ENCODE measurements at regions not wholly inside any gene's neighbourhood (a gene's known extent, or its start where the extent isn't known, plus 50 kb on each side); places are given as distances from the start of the nearest gene placed in this dataset.

GRCh38 chr17:62186841-62187240, 121.8 kb upstream of the MED13 start:
- TF ChIP-seq CTCF (IDR thresholded peaks at IDR 0.05) = no peak
- Histone ChIP-seq H3K9me3 (no peaks in the 10 kb centered on the region), H3K27me3 (no peaks in the 10 kb centered on the region), H3K36me3 (no peaks in the 10 kb centered on the region), H3K27ac (no peak overlapping the region), H3K4me3 (no peak overlapping the region), H3K4me1 (no peaks in the 10 kb centered on the region)
- DNase-seq (ENCODE audit: low spot score in 2 of 2) = no peak
- intact Hi-C loops (cut with DNase I) = no loop called here

- Histone ChIP-seq H3K9me3 (peaks cover 6 to 12% of the 10 kb centered on the region in 2 donors), H3K4me3 (no peak overlapping the region), H3K36me3 (no peaks in the 10 kb centered on the region), H3K4me1 (no peaks in the 10 kb centered on the region), H3K27me3 (no peaks in the 10 kb centered on the region), H3K27ac (no peak overlapping the region)
- DNase-seq (ENCODE audit: low spot score in 2 of 2) = no peak
- TF ChIP-seq CTCF (IDR thresholded peaks at IDR 0.05) = no peak
- intact Hi-C loops (cut with DNase I) = no loop called here
Measured at GRCh38 chr17:62180772-62181171, 115.7 kb upstream of the MED13 start.

- H3K4me1 ChIP-seq = no peaks in the 10 kb centered on the region
- peaks cover 6 to 12% of the 10 kb centered on the region in 2 donors for H3K9me3 ChIP-seq
- no peaks in the 10 kb centered on the region for H3K36me3 ChIP-seq
- intact Hi-C loops (cut with DNase I) = no loop called here
- no peak for TF ChIP-seq CTCF (IDR thresholded peaks at IDR 0.05)
- DNase-seq (ENCODE audit: low spot score in 2 of 2) = no peak
- H3K27ac ChIP-seq = no peak overlapping the region
- no peak overlapping the region for H3K4me3 ChIP-seq
- H3K27me3 ChIP-seq = no peaks in the 10 kb centered on the region
Measured at GRCh38 chr17:62179525-62180161, 114.6 kb upstream of the MED13 start.

- intact Hi-C loops (cut with DNase I) = no loop called here
- no peak overlapping the region for H3K4me3 ChIP-seq
- no peak for TF ChIP-seq CTCF (IDR thresholded peaks at IDR 0.05)
- no peaks in the 10 kb centered on the region for H3K36me3 ChIP-seq
- peaks cover 6 to 12% of the 10 kb centered on the region in 2 donors for H3K9me3 ChIP-seq
- H3K27me3 ChIP-seq = no peaks in the 10 kb centered on the region
- DNase-seq (ENCODE audit: low spot score in 2 of 2) = no peak
- H3K4me1 ChIP-seq = no peaks in the 10 kb centered on the region
- H3K27ac ChIP-seq = no peak overlapping the region
Measured at GRCh38 chr17:62178579-62178978, 113.5 kb upstream of the MED13 start.

GRCh38 chr17:62172492-62173291, 107.6 kb upstream of the MED13 start:
- Histone ChIP-seq H3K27ac (no peak overlapping the region), H3K9me3 (no peaks in the 10 kb centered on the region), H3K27me3 (no peaks in the 10 kb centered on the region), H3K36me3 (no peaks in the 10 kb centered on the region), H3K4me1 (no peaks in the 10 kb centered on the region), H3K4me3 (no peak overlapping the region)
- no peak for DNase-seq (ENCODE audit: low spot score in 2 of 2)
- intact Hi-C loops (cut with DNase I) = no loop called here
- no peak for TF ChIP-seq CTCF (IDR thresholded peaks at IDR 0.05)
